Keratinocyte (primary cell): ENCODE measurements at regions not wholly inside any gene's neighbourhood (a gene's known extent, or its start where the extent isn't known, plus 50 kb on each side); places are given as distances from the start of the nearest gene placed in this dataset.

Source experiments
- DNase-seq: peaks from one replicate; pipeline ENCODE4 v3.0.0-alpha.2; 2011; ENCODE audit warnings: low read depth, missing footprints, low spot score
- FAIRE-seq: peaks from 2 replicates; lab custom pipeline; 2011; peaks lifted over from hg19 to GRCh38; lab: Jason Lieb, UNC
- H2AFZ ChIP-seq: 2 replicates; pipeline ENCODE4 v1.6.0; 2012; ENCODE audit warnings: low read length, control low read depth, inconsistent platforms; ENCODE audit not compliant: control insufficient read depth
- H3K27ac ChIP-seq: 2 replicates; pipeline ENCODE4 v1.5.1; 2011; ENCODE audit warnings: low read length; ENCODE audit not compliant: control insufficient read depth, insufficient read depth
- H3K27me3 ChIP-seq: 3 replicates; pipeline ENCODE4 v1.6.0; 2011; ENCODE audit warnings: low read length; ENCODE audit not compliant: control insufficient read depth, insufficient read depth; ENCODE audit errors: extremely low read depth
- H3K36me3 ChIP-seq, 2 experiments: 2 replicates in 1 of 2; 3 replicates in 1 of 2; pipeline ENCODE4 v1.5.1; 2011; ENCODE audit warnings: low read length in 2 of 2, mild to moderate bottlenecking in 1 of 2; ENCODE audit not compliant: control insufficient read depth in 2 of 2, insufficient read depth in 2 of 2; ENCODE audit errors: extremely low read depth in 1 of 2
- H3K4me1 ChIP-seq: 3 replicates; pipeline ENCODE4 v1.5.1; 2011; ENCODE audit warnings: low read length; ENCODE audit not compliant: control insufficient read depth, insufficient read depth; ENCODE audit errors: extremely low read depth
- H3K4me2 ChIP-seq: 3 replicates; pipeline ENCODE4 v1.6.0; 2011; ENCODE audit warnings: low read depth, low read length; ENCODE audit not compliant: control insufficient read depth, insufficient read depth; ENCODE audit errors: extremely low read depth
- H3K4me3 ChIP-seq, 3 experiments: fragments of 200-600 bp in 1 of 3; sonication (generic) in 1 of 3; 2 replicates in 2 of 3; 3 replicates in 1 of 3; pipeline ENCODE4 v1.5.1; 2011 to 2016; ENCODE audit warnings: low read length in 3 of 3, mild to moderate bottlenecking in 3 of 3, control low read depth in 2 of 3, inconsistent platforms in 1 of 3, low read depth in 1 of 3, mixed read lengths in 1 of 3, mixed run types in 1 of 3, moderate library complexity in 1 of 3; ENCODE audit not compliant: control insufficient read depth in 2 of 3, insufficient read depth in 2 of 3; ENCODE audit errors: extremely low read depth in 1 of 3
- H3K79me2 ChIP-seq: 2 replicates; pipeline ENCODE4 v1.6.0; 2012; ENCODE audit warnings: low read length; ENCODE audit not compliant: control insufficient read depth, insufficient read depth
- H3K9ac ChIP-seq: 3 replicates; pipeline ENCODE4 v1.6.0; 2011; ENCODE audit warnings: low read length; ENCODE audit not compliant: control insufficient read depth, insufficient read depth; ENCODE audit errors: extremely low read depth
- H3K9me1 ChIP-seq: 3 replicates; pipeline ENCODE4 v1.6.0; 2011; ENCODE audit warnings: low read length; ENCODE audit not compliant: control insufficient read depth, insufficient read depth; ENCODE audit errors: extremely low read depth
- H3K9me3 ChIP-seq: 2 replicates; pipeline ENCODE4 v1.5.1; 2012; ENCODE audit warnings: low read depth, low read length; ENCODE audit not compliant: control insufficient read depth
- H4K20me1 ChIP-seq: 3 replicates; pipeline ENCODE4 v1.6.0; 2011; ENCODE audit warnings: low read length; ENCODE audit not compliant: control insufficient read depth, insufficient read depth; ENCODE audit errors: extremely low read depth
- CTCF ChIP-seq, 3 experiments: IDR thresholded peaks in 1 of 3; conservative IDR thresholded peaks in 1 of 3; optimal IDR thresholded peaks in 1 of 3; 2 replicates in 2 of 3; 3 replicates in 1 of 3; pipeline versions ENCODE3 to v1.5.1; 2011; ENCODE audit warnings: low read length in 3 of 3, mild to moderate bottlenecking in 3 of 3, moderate library complexity in 2 of 3, control low read depth in 1 of 3, inconsistent platforms in 1 of 3; ENCODE audit not compliant: insufficient read depth in 2 of 3; ENCODE audit errors: extremely low read depth in 1 of 3
- EZH2 ChIP-seq: IDR thresholded peaks from one replicate; pipeline ENCODE4 v1.6.1; 2012; ENCODE audit warnings: inconsistent platforms, mild to moderate bottlenecking, low read length, moderate library complexity
- dilution Hi-C: fragments of 300-500 bp; cut with MboI; formaldehyde crosslinking; loops from one replicate; pipeline ENCODE4 v1.7.0; 2020; ENCODE audit warnings: low sequenced_read_pairs; ENCODE audit not compliant: extremely low pct_ligation_motif_present

- Histone ChIP-seq H3K4me3 (no peak overlapping the region), H3K36me3 (no peaks in the 10 kb centered on the region), H3K79me2 (no peaks in the 10 kb centered on the region), H2AFZ (no peak overlapping the region), H3K4me1 (no peaks in the 10 kb centered on the region), H3K9me1 (no peaks in the 10 kb centered on the region), H3K27ac (no peak overlapping the region), H4K20me1 (no peaks in the 10 kb centered on the region), H3K4me2 (no peak overlapping the region), H3K27me3 (no peaks in the 10 kb centered on the region), H3K9me3 (no peaks in the 10 kb centered on the region), H3K9ac (no peak overlapping the region)
- DNase-seq (no peak), FAIRE-seq (no peak)
- no peak for TF ChIP-seq CTCF (optimal IDR thresholded peaks at IDR 0.05 in 1 of 3, IDR thresholded peaks at IDR 0.05 in 1 of 3, conservative IDR thresholded peaks at IDR 0.05 in 1 of 3; ENCODE audit: extremely low read depth in 1 of 3, insufficient read depth in 2 of 3, low read length in 3 of 3)
- TF ChIP-seq EZH2 = no peak
- dilution Hi-C loops = no loop called here
Observed at GRCh38 chr11:82557274-82557673, 176.4 kb downstream of the FAM181B start.

GRCh38 chr11:82556210-82556609 lies 177.5 kb downstream of the FAM181B start:
- TF ChIP-seq CTCF (optimal IDR thresholded peaks at IDR 0.05 in 1 of 3, IDR thresholded peaks at IDR 0.05 in 1 of 3, conservative IDR thresholded peaks at IDR 0.05 in 1 of 3; ENCODE audit: extremely low read depth in 1 of 3, insufficient read depth in 2 of 3, low read length in 3 of 3) (no peak), EZH2 (no peak)
- FAIRE-seq = no peak
- dilution Hi-C loops = no loop called here
- H3K9me1 ChIP-seq = no peaks in the 10 kb centered on the region
- H3K9ac ChIP-seq = no peak overlapping the region
- no peak overlapping the region for H3K4me3 ChIP-seq
- no peaks in the 10 kb centered on the region for H3K4me1 ChIP-seq
- no peak overlapping the region for H3K27ac ChIP-seq
- H3K9me3 ChIP-seq = no peaks in the 10 kb centered on the region
- H4K20me1 ChIP-seq = no peaks in the 10 kb centered on the region
- no peak for DNase-seq
- no peak overlapping the region for H2AFZ ChIP-seq
- H3K27me3 ChIP-seq = no peaks in the 10 kb centered on the region
- no peaks in the 10 kb centered on the region for H3K79me2 ChIP-seq
- no peaks in the 10 kb centered on the region for H3K36me3 ChIP-seq
- H3K4me2 ChIP-seq = no peak overlapping the region
